DMS79 (cell line): ENCODE measurements at regions not wholly inside any gene's neighbourhood (a gene's known extent, or its start where the extent isn't known, plus 50 kb on each side); places are given as distances from the start of the nearest gene placed in this dataset.

Source experiments
- DNase-seq: peaks from one replicate; lab custom pipeline; 2025; lab: John Stamatoyannopoulos, UW

DNA sequence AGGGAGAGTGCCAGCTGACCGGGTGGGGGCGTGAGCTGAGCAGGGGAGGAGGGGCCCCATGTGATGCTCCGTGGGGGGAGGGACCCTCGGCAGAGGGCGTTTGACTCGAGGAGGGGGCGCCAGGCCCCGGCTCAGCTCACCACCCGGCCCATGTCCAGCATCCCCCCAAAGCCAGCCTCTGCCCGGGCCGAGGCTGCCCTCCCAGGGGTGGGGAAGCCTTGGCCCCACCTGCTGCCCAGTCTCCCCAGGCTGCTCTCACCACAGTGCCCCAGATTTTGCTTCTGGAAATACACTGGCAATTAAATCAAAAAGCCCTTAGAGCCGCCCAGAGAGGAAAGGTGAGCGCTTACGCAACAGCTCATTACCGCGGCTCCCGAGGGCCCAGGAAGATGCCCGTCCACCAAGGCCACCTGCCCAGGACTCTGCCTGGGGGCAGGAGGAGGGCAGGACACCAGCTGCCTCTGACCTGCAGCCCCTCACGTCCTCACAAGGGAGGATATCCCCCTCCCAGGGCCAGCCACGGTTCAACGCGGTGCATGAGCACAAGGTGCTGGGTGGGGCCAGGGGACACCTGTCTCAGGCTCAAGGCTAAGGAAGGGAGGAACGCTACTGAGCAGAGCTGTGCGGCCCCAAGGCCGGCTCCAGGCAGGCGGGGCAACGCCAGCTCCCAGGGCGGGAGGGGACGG lies 70.0 kb upstream of the INPP5A start:
- DNase-seq = peak; percentile 30

DNA sequence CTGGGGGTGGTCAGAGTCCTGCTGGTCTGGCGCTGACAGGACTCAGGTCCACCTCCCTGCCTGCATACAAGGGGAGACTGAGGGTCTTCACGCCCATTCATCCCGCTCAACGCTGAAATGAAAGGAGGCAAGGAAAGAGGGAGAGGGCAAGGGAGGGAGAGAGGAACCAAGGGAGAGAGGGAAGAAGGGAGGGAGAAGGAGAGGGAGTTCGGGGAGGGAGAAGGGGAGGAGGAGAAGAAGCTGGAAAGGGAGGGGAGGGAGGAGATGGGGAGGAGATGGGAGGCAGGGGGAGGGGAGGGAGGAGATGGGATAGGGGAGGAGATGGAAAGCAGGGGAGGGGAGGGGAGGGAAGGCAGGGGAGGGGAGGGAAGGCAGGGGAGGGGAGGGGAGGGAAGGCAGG lies 69.4 kb upstream of the INPP5A start:
- no peak for DNase-seq

DNA sequence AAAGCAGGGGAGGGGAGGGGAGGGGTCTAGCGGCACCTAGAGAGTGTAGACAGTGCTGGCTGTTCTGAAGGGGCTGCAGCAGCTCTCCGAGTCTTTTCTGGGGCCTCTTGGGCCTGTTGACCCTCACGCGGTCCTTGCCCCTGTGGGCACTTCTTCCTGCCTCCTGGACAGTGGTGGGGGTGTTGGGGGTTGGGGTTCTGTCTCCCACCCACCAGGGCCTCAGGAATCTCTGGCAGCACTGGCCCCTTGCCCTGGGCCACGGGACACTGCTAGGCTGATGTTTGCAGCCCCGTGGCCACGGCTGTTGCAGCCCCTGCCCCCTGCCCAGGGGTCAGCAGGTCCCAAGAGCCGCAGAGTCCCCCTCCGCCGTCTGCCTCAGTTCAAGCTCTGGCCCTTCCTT lies 68.9 kb upstream of the INPP5A start:
- DNase-seq = no peak

DNA sequence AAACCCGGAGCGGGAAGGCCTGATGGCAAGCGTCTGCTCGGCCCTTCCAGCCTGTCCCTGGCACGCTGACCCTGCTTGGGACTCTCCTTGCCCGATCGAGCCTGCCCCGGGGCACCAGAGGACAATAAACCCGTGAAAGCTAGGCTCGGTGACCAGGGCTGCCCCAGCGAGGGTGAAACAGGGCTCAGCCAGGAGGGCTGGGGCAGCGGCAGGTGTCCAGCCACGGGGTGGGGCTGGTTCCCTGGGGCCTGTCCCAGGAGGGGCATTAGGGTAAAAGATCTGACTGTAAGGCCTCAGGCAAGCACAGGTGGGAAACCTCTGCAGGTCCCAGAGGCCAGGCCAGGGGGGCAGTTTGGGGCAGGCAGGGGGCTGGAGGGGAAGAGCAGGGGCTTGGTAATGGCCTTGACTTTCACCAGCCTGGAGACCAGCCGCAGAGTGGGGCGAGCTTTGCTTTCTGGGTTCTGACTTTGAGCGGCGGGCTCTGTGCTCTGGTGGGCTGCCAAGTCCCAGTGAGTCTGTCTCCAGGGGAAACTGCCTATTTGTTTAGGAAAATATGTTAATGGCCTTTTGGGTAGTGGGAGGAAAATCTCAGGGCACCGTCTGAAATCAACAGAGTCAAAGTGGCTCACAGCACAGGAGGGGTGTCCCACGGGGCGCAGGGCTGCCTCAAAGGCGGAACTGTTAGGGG lies 68.2 kb upstream of the INPP5A start:
- no peak for DNase-seq

DNA sequence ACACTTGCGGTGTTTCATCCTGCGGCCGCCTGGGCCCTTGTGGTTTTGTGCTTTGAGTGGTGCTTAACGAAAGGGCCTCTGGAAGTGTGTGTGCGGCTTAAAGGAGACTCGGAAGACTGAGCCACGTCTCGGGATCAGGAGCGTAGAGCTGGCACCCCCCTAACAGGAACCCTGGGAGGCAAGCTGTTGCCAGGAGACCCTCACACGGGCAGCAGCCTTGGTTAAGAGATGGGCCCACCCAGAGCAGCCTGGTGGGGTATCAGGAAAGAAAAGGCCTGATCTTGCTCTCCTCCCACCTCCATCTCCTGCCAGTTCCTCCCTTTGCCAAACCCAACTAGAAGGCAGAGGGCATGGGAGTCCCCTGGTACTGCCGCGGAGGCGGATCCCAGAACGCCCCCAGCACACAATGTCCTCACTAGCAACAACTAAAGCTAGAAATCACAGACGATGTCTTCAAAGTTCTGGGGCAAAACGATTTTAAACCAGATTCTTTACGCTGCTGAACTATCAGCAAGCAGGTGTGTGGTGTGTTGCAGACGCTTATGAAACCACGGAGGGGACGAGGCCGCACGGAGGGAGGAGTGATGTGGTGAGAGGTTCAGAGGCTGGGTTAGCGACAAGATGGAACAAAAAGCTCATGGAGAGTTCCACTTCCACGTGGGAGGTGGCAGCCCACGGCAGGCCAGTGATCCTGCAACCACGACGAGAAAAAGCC lies 67.0 kb upstream of the INPP5A start:
- peak; percentile 67 for DNase-seq

DNA sequence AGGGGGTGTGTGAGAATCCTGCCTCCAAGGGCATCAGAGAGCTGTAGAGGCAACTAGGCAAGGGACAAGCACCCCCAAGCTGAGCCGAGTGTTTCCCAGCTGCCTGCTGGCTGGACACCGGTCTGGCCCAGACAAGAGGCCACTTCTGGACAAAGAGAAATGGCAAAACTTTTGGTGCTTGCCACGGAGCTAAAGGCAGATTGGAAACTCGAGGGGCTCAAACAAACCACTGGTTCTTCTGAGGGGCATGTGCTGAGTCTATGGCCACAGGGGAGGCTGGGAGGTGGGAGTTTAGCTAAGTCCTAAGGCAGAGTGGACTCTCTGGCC lies 66.5 kb upstream of the INPP5A start:
- DNase-seq = no peak

DNA sequence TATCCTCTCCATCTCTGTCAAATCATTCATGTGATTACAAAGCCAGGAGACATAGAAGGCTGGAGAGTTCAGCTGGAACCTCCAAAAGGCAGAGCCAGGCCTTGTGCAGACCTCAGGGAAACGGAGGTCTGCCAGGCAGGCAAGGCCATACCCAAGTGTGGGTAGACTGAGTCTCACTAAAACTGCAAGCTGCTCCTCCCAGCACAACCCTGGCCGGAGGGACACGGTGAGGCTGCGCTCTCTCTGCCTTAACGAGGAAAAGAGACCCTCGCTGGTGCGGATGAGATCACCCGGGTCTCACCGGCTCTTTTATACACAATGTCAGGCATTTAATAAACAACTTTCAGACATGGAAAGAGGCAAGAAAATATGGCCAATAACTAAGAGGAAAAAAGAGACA lies 66.1 kb upstream of the INPP5A start:
- DNase-seq = no peak

DNA sequence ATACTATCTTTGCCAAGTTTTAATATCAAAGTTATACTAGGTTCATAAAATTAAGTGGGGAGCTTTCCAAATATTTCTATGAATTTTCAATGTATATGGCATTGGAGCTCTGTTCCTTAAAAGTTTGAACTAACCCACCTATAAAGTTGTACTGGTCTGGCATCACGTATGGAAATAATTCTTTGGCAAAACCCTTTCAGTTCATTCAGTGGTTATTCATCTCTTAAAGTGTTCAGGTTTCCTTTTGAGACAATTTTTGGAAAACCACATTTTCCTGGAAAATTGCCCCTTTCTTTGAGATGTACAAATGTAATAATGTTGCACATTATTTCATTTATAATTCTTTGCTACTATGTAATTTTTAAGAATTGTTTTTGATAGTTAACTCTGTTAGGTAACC lies 62.5 kb upstream of the INPP5A start:
- no peak for DNase-seq

DNA sequence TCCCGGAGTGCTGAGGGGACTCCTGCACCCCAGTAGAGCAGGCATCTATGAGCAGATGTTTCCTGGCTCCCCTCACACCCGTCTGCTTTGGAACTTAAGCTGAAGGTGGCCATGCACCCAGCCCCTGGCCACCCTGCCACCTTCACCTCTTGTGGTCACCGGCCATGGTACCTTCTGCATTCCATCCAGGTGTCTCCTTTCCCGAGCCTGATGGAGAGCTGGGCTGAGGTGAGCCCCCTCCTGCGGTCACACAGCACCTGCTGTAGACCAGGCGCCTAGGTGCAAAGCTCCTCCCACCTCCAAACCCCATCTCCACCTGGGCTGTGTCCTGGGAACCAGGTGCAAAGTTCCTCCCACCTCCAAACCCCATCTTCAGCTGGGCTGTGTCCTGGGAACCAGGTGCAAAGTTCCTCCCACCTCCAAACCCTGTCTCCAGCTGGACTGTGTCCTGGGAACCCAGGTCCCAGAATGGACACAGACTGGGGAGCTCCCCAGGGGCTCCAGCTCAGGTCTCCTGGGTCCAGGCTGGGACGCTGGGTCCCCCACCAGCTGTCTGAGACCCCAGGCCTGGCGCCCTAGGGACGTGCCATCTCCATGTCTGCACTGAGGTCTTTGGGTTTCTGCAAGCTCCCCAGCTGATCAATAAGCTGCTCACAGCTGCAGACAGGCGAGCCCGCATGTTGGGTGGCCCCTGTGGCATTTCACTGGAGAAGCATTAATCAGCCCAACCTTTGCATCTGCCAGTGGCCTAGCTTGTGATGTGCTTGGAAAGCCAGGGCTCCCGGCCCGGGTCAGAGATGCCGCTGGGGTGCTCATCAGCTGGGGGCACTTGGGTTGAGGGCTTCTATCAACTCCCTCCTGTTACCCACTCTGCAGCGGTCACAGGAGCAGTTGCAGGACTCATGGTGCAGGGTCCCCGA lies 61.2 kb upstream of the INPP5A start:
- no peak for DNase-seq

DNA sequence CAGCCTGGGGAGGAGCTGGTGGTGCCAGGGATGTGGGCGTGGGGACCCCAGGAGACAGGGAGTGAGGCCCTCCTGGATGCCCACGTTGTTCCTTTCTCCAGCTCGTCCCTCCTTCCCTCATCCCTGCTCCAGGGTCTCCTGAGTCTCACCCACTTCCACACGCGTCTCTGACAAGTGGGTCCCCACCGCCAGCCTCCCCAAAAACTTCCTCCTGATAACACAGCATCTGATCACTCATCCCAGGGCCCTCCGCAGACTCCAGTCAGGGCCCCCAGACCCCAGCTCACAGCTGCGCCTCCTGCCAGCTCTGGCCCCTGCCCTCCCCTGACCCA lies 60.6 kb upstream of the INPP5A start:
- DNase-seq = no peak

DNA sequence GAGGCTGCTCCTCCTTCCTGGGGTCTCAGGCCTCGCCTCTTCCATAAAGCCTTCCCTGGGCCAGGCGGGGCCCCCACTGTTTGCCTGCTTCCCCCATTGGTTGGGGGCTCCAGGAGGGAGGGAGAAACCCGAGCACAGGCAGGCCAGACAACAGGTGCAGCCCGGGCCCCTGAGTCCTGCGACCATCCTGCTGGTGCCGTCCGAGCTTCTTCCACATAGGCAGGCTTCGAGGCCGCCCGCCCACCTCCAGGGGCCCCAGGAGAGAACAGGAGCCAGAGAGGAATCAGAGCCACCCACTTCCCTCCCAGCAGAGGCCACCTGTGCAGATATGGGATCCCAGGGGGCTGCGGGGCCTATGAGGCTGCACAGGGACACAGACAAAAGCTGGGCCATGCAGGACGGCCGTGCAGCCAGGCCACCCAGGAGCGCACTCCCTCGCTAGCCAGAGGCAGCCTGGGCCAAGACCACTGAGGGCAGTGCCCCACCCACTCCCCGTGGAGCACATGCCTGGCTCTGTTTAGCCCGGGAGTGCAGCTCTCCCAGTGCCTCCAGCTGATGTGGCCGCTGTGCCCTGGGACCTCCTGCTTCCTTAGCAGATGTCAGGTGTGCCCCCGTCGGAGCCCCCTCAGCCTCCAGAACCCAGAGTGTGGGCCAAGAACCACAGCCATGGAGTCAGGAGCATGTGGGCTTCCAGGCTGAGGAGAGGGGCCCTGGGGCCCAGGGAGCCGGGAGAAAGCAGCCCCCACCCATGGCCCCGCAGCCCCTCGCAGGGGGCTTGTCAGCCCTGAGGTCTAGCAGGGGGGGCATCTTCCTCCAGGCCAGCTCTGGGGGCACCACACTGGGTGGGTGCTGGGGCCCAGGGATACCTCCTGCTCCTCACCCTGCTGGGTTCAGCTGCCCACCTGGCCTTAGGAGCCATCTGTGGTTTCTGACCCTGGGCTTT lies 59.9 kb upstream of the INPP5A start:
- DNase-seq = no peak

DNA sequence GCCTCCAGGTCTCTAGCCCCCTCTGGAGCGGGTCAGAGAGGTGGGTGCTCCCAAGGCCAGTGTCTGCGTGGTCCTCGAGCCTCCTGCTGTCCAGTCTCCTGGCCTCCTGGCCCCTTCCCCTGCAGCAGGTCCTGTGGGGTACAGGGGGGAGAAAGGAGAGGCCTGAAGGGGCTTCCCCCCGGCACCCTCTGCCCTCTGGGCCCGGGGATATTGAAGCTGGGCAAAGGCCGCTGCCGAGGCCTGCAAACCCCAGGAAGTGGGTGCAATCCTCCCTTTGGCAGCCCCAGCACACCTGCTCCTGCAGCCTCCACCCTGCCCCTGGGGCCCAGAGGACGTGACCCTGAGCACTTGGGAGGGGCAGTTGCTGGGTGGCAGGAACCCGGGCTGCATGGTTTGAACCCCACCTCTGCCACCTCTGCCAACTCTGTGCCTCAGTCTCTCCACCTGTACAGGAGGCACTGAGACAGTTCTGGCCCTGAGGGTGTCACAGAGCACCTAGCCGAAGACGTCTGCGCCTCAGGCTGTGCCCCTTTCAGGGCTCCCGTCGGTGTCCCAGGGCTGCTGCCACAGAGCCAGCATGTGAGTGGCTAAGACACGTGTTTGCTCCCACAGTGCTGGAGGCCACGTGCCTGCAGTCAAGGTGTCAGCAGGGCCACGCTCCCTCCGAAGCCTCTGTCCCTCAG lies 59.1 kb upstream of the INPP5A start:
- no peak for DNase-seq

DNA sequence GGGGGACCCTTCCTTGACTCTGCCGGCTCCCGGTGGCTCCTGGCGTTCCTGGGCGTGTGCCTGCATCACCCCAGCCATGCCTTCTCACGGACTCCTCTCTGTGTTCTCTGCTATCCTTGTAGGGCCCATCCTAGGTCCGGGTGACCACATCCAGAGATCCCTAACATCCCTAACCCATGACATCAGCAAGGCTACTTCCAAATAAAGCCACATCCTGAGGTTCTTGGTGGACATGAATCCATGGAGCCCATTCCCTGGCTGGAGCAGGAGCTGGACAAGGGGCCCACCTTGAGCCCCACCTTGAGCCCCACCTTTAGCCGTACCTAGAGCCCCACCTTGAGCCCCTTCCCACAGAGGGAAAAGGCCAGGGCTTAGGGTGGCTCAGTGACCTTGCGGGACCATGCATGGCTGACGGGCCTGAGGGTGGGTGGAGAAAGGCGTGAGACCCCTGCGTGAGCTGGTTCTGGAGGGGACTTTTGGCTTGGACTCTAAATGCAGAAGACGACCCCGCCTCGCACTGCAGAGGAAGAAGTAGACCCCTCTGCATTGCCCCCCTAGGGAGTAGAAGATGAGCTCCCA lies 58.5 kb upstream of the INPP5A start:
- no peak for DNase-seq

DNA sequence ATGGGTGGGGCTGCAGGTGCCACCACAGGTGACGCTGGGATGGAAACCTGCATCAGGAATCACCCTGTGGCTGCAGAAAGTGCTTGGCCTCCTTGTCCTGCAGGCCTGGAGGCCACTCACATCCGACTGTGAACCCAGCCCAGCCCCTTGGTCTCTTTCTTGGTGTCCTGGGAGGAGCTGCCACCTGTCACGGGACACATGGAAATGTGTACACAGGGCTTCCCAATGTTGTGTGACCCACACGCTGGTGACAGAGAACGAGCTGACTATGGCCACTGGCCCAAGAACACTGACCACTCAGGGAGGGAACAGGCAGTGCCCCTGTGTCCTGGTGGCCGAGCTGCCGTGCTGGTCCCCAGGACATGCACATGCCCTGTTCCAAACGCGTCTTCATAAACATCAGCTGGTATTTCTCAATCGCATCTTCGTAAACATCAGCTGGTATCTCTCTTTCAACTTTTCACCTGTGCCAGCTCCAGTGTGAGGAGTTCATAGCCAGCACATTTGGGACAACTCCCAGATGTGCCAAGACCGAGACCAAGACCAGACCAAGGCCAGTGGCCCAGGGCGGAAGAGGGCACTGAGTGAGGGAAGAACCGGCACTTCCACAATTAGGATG lies 57.9 kb upstream of the INPP5A start:
- DNase-seq = no peak

DNA sequence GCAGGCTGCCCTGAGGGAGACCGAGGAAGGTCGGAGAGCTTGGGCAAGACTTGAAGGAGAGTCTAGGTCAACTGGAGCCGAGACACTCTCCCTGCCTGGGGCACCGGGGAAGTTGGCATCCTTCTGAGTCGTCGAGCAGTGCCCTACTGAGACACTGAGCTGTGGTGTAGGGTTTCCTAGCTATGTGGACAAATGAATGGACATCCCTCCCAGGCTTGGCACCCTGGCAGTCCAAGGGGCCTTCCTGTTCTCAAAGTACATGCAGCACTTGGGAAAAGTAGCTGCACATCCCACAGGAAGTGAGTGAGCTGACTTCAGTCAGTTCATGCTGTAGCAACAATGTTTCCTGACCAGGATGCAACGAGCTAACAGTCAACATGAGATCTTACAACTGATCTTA lies 57.2 kb upstream of the INPP5A start:
- DNase-seq = no peak

DNA sequence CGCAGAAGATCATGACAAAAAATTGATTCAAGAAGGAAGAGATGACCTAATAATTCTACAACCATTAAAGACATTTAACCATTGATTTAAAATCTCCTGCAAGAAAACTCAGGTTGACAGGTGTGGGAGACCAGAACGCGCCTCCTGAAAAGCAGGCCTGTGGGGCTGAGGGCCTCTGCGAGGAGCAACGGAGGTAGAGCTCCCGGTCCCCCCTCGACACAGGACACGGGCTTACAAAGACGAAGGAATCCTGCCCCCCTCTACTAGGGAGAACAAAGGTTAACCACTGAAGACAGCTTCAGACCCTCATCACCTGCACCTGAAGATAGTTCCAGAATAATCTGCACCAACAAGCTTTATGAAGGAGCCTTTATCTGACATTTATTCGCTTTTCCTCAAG lies 55.9 kb upstream of the INPP5A start:
- no peak for DNase-seq

DNA sequence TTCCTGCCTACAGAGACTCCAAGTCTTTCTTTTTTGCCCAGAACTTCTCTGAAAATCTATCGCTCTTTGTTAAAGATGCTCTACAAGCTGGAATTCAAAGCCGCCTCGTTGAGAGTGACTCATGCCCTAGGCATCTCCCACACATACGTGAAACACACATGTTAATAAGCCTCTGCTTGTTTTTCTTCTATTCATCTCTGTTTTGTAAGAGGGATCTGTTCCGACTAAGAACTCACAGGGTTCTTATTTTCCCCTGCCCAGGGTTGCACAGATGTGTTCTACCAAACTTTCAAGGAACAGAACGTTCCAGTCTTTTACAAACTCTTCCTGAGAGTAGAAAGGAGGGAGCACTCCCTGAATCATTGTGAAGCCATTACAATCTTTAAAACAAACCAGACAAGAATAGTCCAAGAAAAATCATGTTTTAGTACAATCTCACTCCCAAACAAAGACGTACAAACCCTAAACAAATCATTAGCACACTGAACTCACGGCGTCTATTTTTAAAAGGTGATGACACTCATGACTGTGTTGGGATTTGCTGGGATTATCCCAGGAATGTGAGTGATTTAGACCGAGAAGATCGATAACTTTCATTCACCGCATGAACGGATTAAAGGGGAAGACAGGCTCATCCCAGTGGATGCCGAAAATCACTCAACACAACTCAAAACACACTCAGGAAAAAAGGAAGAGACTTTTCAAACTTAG lies 55.3 kb upstream of the INPP5A start:
- DNase-seq = no peak

DNA sequence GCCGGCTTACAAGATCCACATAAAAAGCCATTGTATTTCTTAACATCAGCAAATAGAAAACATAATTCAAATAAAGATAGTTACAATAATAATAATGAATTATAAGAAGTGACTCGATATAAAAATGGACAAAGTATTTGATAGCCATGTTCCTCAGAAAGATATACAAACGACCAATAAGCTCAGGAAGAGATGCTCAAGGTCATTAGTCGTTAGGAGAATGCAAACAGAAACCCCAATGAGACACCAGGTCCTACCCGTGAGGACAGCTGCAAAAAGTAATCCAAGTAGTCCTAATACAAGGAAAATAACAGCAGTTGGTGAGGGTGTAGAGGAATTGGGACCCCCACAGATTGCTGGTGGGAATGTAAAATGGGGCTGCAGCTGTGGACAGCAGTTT lies 54.2 kb upstream of the INPP5A start:
- no peak for DNase-seq

DNA sequence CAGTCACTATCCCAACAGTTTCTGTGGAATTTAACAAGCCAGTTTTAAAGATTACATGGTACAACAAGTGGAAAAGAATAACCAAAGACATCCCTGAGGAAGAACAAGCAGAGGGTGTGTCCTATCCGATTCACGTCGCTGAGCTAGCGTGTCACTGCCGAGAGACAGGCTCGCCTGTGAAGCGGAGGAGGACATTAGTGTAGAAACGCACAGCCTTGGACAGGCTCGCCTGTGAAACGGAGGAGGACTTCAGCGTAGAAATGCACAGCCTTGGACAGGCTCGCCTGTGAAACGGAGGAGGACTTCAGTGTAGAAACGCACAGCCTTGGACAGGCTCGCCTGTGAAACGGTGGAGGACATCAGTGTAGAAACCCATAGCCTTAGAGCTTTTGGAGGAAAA lies 52.7 kb upstream of the INPP5A start:
- no peak for DNase-seq
